ENCODE measurements at regions not wholly inside any gene's neighbourhood (a gene's known extent, or its start where the extent isn't known, plus 50 kb on each side); places are given as distances from the start of the nearest gene placed in this dataset.

- TF ChIP-seq CTCF (IDR thresholded peaks at IDR 0.05; ENCODE audit: low read depth, low read length, missing input control) (no peak), RAD21 (IDR thresholded peaks at IDR 0.05) (no peak)
Observed at GRCh38 chr5:57613741-57614140, 131.1 kb upstream of the ACTBL2 start.

Measured in liver (tissue), 3 donors.